ENCODE measurements at regions not wholly inside any gene's neighbourhood (a gene's known extent, or its start where the extent isn't known, plus 50 kb on each side); places are given as distances from the start of the nearest gene placed in this dataset.
"Not testable (repeated sequence)": the region's sequence is repeated elsewhere in the genome, so short reads cannot be mapped to it uniquely, and the experiment has no call there.

- FAIRE-seq (no peak), DNase-seq (ENCODE audit: insufficient read length) (no peak)
- no peak for TF ChIP-seq TAF1 (IDR thresholded peaks at IDR 0.05; ENCODE audit: borderline replicate concordance, low read depth, low read length)
- TF ChIP-seq POLR2A (IDR thresholded peaks at IDR 0.05; ENCODE audit: low read depth, low read length) = no peak
- TF ChIP-seq POLR2AphosphoS5 (IDR thresholded peaks at IDR 0.05; ENCODE audit: low read depth, low read length) = no peak
Measured at GRCh38 chr2:180882959-180883358, 97.4 kb upstream of the UBE2E3 start.

- no peak for TF ChIP-seq POLR2A (IDR thresholded peaks at IDR 0.05; ENCODE audit: low read depth, low read length)
- TF ChIP-seq POLR2AphosphoS5 (IDR thresholded peaks at IDR 0.05; ENCODE audit: low read depth, low read length) = no peak
- no peak for TF ChIP-seq TAF1 (IDR thresholded peaks at IDR 0.05; ENCODE audit: borderline replicate concordance, low read depth, low read length)
- DNase-seq (ENCODE audit: insufficient read length) (no peak), FAIRE-seq (no peak)
Measured at GRCh38 chr2:180876506-180876905, 103.9 kb upstream of the UBE2E3 start.

GRCh38 chr2:180873219-180873618 is 107.2 kb upstream of the UBE2E3 start:
- TF ChIP-seq POLR2AphosphoS5 (IDR thresholded peaks at IDR 0.05; ENCODE audit: low read depth, low read length) (no peak), TAF1 (IDR thresholded peaks at IDR 0.05; ENCODE audit: borderline replicate concordance, low read depth, low read length) (no peak), POLR2A (IDR thresholded peaks at IDR 0.05; ENCODE audit: low read depth, low read length) (no peak)
- FAIRE-seq (no peak), DNase-seq (ENCODE audit: insufficient read length) (no peak)

- not testable (repeated sequence) for DNase-seq (ENCODE audit: insufficient read length); FAIRE-seq
Measured at GRCh38 chr2:180872781-180873180, 107.6 kb upstream of the UBE2E3 start.

GRCh38 chr2:180872255-180872654 is 108.2 kb upstream of the UBE2E3 start:
- no peak for DNase-seq (ENCODE audit: insufficient read length)
- no peak for TF ChIP-seq POLR2AphosphoS5 (IDR thresholded peaks at IDR 0.05; ENCODE audit: low read depth, low read length)
- TF ChIP-seq TAF1 (IDR thresholded peaks at IDR 0.05; ENCODE audit: borderline replicate concordance, low read depth, low read length) = no peak
- no peak for TF ChIP-seq POLR2A (IDR thresholded peaks at IDR 0.05; ENCODE audit: low read depth, low read length)
- no peak for FAIRE-seq

GRCh38 chr2:180871649-180872048 is 108.8 kb upstream of the UBE2E3 start:
- DNase-seq (ENCODE audit: insufficient read length) (no peak), FAIRE-seq (no peak)
- TF ChIP-seq POLR2AphosphoS5 (IDR thresholded peaks at IDR 0.05; ENCODE audit: low read depth, low read length) (no peak), TAF1 (IDR thresholded peaks at IDR 0.05; ENCODE audit: borderline replicate concordance, low read depth, low read length) (no peak), POLR2A (IDR thresholded peaks at IDR 0.05; ENCODE audit: low read depth, low read length) (no peak)

GRCh38 chr2:180849851-180850250 is 130.6 kb upstream of the UBE2E3 start:
- FAIRE-seq (no peak), DNase-seq (ENCODE audit: insufficient read length) (no peak)
- no peak for TF ChIP-seq POLR2A (IDR thresholded peaks at IDR 0.05; ENCODE audit: low read depth, low read length)

- DNase-seq (ENCODE audit: insufficient read length) (no peak), FAIRE-seq (no peak)
- TF ChIP-seq POLR2AphosphoS5 (IDR thresholded peaks at IDR 0.05; ENCODE audit: low read depth, low read length) (no peak), TAF1 (IDR thresholded peaks at IDR 0.05; ENCODE audit: borderline replicate concordance, low read depth, low read length) (no peak), POLR2A (IDR thresholded peaks at IDR 0.05; ENCODE audit: low read depth, low read length) (no peak)
Measured at GRCh38 chr2:180848393-180848792, 132.0 kb upstream of the UBE2E3 start.

GRCh38 chr2:180846756-180847472 is 133.5 kb upstream of the UBE2E3 start:
- FAIRE-seq (no peak), DNase-seq (ENCODE audit: insufficient read length) (no peak)
- no peak for TF ChIP-seq POLR2AphosphoS5 (IDR thresholded peaks at IDR 0.05; ENCODE audit: low read depth, low read length)
- TF ChIP-seq TAF1 (IDR thresholded peaks at IDR 0.05; ENCODE audit: borderline replicate concordance, low read depth, low read length) = no peak
- TF ChIP-seq POLR2A (IDR thresholded peaks at IDR 0.05; ENCODE audit: low read depth, low read length) = no peak

- DNase-seq (ENCODE audit: insufficient read length) (no peak), FAIRE-seq (no peak)
Measured at GRCh38 chr2:180842461-180842860, 137.9 kb upstream of the UBE2E3 start.

GRCh38 chr2:180840641-180841040 is 139.8 kb upstream of the UBE2E3 start:
- FAIRE-seq (no peak), DNase-seq (ENCODE audit: insufficient read length) (no peak)
- TF ChIP-seq POLR2AphosphoS5 (IDR thresholded peaks at IDR 0.05; ENCODE audit: low read depth, low read length) = no peak

More at GRCh38 chr2:180842461-180842860, 137.9 kb upstream of the UBE2E3 start:
- TF ChIP-seq TAF1 (IDR thresholded peaks at IDR 0.05; ENCODE audit: borderline replicate concordance, low read depth, low read length) (no peak), POLR2AphosphoS5 (IDR thresholded peaks at IDR 0.05; ENCODE audit: low read depth, low read length) (no peak), POLR2A (IDR thresholded peaks at IDR 0.05; ENCODE audit: low read depth, low read length) (no peak)

GRCh38 chr2:180829836-180830235 is 150.6 kb upstream of the UBE2E3 start:
- FAIRE-seq = no peak
- TF ChIP-seq POLR2AphosphoS5 (IDR thresholded peaks at IDR 0.05; ENCODE audit: low read depth, low read length) (no peak), POLR2A (IDR thresholded peaks at IDR 0.05; ENCODE audit: low read depth, low read length) (no peak), TAF1 (IDR thresholded peaks at IDR 0.05; ENCODE audit: borderline replicate concordance, low read depth, low read length) (no peak)
- no peak for DNase-seq (ENCODE audit: insufficient read length)

- TF ChIP-seq POLR2A (IDR thresholded peaks at IDR 0.05; ENCODE audit: low read depth, low read length) (no peak), TAF1 (IDR thresholded peaks at IDR 0.05; ENCODE audit: borderline replicate concordance, low read depth, low read length) (no peak), POLR2AphosphoS5 (IDR thresholded peaks at IDR 0.05; ENCODE audit: low read depth, low read length) (no peak)
- no peak for FAIRE-seq
- no peak for DNase-seq (ENCODE audit: insufficient read length)
Measured at GRCh38 chr2:180829261-180829660, 151.1 kb upstream of the UBE2E3 start.
